Body of pancreas (tissue), 4 donors: ENCODE measurements at regions not wholly inside any gene's neighbourhood (a gene's known extent, or its start where the extent isn't known, plus 50 kb on each side); places are given as distances from the start of the nearest gene placed in this dataset.

Source experiments
- POLR2A ChIP-seq, 3 donors: fragments of 450-650 bp; IDR thresholded peaks; one replicate each; pipeline ENCODE4 v1.6.1; 2016; ENCODE audit warnings: antibody characterized with exemption in 3 of 3, mild to moderate bottlenecking in 2 of 3
- TF ChIP-seq, protein P1 (sequence below), 7 experiments: fragments of 450-650 bp in 4 of 7; fragments of 200-600 bp in 3 of 7; sonication (generic) in 3 of 7; IDR thresholded peaks; one replicate each; pipeline ENCODE4 v1.5.1; 2016 to 2019; ENCODE audit warnings: antibody characterized with exemption in 7 of 7

DNA sequence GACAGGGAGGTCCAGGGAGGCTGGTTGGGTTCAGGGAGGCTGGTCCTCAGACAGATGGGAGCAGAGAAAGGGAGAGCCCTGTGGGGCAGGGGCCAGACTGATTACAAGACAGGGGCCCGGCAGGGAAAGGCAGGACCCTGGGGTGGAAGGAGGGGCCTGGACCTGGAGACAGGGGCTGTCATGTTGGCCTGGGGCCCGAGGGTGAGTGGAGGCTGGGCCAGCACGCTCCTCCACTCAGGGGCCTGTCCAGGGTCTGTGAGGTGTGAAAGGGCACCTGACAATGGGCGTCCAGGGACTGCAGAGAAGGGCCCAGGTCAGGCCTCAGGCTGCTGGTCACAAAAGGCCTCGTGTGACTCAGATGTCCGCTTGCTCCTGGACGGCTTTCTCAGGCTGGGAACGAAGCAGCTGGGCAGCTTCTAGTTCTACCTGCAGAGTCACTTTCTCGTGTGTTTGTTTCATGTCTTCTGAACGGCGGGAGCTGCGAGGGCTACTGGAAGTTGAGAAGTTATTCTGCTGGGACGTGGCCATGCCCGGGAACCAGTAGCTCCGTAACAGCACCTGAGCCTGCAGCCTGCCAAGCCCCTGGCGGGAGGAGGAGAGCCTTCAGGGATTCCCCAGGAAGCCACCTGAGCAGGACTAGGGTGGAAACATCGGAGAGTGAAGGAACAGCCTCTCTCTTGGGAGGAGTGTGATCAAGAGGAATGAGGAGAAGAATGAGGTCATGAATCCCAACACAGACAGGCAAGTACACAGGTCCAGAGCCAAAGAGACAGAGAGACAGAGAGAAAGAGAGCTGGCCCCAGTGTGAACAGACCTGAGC, 65.8 kb downstream of the KLF6 start:
- TF ChIP-seq, protein P1, sequence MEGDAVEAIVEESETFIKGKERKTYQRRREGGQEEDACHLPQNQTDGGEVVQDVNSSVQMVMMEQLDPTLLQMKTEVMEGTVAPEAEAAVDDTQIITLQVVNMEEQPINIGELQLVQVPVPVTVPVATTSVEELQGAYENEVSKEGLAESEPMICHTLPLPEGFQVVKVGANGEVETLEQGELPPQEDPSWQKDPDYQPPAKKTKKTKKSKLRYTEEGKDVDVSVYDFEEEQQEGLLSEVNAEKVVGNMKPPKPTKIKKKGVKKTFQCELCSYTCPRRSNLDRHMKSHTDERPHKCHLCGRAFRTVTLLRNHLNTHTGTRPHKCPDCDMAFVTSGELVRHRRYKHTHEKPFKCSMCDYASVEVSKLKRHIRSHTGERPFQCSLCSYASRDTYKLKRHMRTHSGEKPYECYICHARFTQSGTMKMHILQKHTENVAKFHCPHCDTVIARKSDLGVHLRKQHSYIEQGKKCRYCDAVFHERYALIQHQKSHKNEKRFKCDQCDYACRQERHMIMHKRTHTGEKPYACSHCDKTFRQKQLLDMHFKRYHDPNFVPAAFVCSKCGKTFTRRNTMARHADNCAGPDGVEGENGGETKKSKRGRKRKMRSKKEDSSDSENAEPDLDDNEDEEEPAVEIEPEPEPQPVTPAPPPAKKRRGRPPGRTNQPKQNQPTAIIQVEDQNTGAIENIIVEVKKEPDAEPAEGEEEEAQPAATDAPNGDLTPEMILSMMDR (IDR thresholded peaks at IDR 0.05), result peak in 3 of 7 experiments; percentile 18 to 27 (median 25)
- peak in 2 of 3 donors; percentile 36 to 39 for TF ChIP-seq POLR2A (IDR thresholded peaks at IDR 0.05)
